ENCODE measurements at regions not wholly inside any gene's neighbourhood (a gene's known extent, or its start where the extent isn't known, plus 50 kb on each side); places are given as distances from the start of the nearest gene placed in this dataset.

- TF ChIP-seq, protein P1, sequence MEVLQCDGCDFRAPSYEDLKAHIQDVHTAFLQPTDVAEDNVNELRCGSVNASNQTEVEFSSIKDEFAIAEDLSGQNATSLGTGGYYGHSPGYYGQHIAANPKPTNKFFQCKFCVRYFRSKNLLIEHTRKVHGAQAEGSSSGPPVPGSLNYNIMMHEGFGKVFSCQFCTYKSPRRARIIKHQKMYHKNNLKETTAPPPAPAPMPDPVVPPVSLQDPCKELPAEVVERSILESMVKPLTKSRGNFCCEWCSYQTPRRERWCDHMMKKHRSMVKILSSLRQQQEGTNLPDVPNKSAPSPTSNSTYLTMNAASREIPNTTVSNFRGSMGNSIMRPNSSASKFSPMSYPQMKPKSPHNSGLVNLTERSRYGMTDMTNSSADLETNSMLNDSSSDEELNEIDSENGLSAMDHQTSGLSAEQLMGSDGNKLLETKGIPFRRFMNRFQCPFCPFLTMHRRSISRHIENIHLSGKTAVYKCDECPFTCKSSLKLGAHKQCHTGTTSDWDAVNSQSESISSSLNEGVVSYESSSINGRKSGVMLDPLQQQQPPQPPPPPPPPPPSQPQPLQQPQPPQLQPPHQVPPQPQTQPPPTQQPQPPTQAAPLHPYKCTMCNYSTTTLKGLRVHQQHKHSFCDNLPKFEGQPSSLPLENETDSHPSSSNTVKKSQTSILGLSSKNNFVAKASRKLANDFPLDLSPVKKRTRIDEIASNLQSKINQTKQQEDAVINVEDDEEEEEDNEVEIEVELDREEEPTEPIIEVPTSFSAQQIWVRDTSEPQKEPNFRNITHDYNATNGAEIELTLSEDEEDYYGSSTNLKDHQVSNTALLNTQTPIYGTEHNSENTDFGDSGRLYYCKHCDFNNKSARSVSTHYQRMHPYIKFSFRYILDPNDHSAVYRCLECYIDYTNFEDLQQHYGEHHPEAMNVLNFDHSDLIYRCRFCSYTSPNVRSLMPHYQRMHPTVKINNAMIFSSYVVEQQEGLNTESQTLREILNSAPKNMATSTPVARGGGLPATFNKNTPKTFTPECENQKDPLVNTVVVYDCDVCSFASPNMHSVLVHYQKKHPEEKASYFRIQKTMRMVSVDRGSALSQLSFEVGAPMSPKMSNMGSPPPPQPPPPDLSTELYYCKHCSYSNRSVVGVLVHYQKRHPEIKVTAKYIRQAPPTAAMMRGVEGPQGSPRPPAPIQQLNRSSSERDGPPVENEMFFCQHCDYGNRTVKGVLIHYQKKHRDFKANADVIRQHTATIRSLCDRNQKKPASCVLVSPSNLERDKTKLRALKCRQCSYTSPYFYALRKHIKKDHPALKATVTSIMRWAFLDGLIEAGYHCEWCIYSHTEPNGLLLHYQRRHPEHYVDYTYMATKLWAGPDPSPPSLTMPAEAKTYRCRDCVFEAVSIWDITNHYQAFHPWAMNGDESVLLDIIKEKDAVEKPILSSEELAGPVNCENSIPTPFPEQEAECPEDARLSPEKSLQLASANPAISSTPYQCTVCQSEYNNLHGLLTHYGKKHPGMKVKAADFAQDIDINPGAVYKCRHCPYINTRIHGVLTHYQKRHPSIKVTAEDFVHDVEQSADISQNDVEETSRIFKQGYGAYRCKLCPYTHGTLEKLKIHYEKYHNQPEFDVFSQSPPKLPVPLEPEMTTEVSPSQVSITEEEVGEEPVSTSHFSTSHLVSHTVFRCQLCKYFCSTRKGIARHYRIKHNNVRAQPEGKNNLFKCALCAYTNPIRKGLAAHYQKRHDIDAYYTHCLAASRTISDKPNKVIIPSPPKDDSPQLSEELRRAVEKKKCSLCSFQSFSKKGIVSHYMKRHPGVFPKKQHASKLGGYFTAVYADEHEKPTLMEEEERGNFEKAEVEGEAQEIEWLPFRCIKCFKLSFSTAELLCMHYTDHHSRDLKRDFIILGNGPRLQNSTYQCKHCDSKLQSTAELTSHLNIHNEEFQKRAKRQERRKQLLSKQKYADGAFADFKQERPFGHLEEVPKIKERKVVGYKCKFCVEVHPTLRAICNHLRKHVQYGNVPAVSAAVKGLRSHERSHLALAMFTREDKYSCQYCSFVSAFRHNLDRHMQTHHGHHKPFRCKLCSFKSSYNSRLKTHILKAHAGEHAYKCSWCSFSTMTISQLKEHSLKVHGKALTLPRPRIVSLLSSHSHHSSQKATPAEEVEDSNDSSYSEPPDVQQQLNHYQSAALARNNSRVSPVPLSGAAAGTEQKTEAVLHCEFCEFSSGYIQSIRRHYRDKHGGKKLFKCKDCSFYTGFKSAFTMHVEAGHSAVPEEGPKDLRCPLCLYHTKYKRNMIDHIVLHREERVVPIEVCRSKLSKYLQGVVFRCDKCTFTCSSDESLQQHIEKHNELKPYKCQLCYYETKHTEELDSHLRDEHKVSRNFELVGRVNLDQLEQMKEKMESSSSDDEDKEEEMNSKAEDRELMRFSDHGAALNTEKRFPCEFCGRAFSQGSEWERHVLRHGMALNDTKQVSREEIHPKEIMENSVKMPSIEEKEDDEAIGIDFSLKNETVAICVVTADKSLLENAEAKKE (CRISPR knock-in tag; IDR thresholded peaks at IDR 0.05), result no peak
- no peak for TF ChIP-seq EZH2phosphoT487 (IDR thresholded peaks at IDR 0.05; ENCODE audit: unreplicated experiment)
Measured at GRCh38 chr11:109814824-109815223, 278.4 kb upstream of the ZC3H12C start (continued).

DNA sequence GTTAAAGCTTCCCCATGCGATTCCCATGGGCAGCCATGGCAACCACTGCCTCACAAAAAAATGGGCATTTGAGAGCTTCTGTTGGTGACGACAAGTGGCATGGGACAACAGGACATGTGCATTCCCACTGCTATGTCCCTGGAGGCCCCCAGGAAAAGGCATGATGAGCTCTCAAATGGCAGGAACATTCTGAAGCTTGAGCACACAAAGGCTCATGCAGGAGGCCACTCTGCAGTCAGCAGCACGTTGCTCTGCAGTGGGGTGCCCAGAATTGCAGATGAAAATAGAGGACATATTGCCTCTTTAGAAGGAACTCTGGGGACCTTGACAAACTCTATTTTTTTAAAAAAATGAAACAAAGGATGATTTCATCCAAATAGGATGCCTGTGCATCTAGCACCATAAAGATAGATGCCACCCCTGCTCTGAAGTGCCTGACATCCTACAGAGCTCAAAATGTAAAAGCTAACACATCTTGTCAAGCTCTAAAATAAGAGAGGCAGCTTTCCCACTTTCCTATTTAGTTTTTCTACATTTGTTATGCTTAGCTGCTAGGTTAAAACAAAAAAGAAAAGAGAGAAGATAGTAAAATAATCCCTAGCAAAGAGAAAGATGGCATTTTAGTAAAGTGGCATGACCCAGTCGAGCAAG, 277.6 kb upstream of the ZC3H12C start:
- Histone ChIP-seq H3K79me2 (replicated peaks; ENCODE audit: insufficient read depth) (no peaks in the 10 kb centered on the region), H3F3A (replicated peaks; ENCODE audit: low read depth) (no peaks in the 10 kb centered on the region), H3K4me3 (no peak overlapping the region), H3K4me1 (ENCODE audit: insufficient read depth) (0 out of 2 replicates have a peak, but pooled peaks cover 2% of the 10 kb centered on the region), H3K27ac (ENCODE audit: low read depth) (no peak overlapping the region), H2AFZ (no peak overlapping the region), H3K36me3 (ENCODE audit: insufficient read depth) (no peaks in the 10 kb centered on the region), H3K4me2 (no peak overlapping the region), H3K27me3 (ENCODE audit: insufficient read depth) (no peaks in the 10 kb centered on the region), H3K9me2 (ENCODE audit: insufficient read depth) (no peaks in the 10 kb centered on the region; the same call in 1 of the 2 replicates), H4K20me1 (replicated peaks; ENCODE audit: insufficient read depth) (no peaks in the 10 kb centered on the region)
- no peaks in the 10 kb centered on the region for H3K27me3 Mint-ChIP-seq (ENCODE audit: insufficient read depth, low read depth, poor library complexity)
- DNase-seq (ENCODE audit: low spot score) (no peak), ATAC-seq (no peak)
- no peaks in the 10 kb centered on the region for H3K9me3 Mint-ChIP-seq
- H3K4me3 Mint-ChIP-seq, result no peak overlapping the region
- H3K4me1 Mint-ChIP-seq, result peaks cover 9% of the 10 kb centered on the region
- no peak overlapping the region for H3K27ac Mint-ChIP-seq
- H3K36me3 Mint-ChIP-seq (ENCODE audit: low read depth), result no peaks in the 10 kb centered on the region
- TF ChIP-seq, protein P2, sequence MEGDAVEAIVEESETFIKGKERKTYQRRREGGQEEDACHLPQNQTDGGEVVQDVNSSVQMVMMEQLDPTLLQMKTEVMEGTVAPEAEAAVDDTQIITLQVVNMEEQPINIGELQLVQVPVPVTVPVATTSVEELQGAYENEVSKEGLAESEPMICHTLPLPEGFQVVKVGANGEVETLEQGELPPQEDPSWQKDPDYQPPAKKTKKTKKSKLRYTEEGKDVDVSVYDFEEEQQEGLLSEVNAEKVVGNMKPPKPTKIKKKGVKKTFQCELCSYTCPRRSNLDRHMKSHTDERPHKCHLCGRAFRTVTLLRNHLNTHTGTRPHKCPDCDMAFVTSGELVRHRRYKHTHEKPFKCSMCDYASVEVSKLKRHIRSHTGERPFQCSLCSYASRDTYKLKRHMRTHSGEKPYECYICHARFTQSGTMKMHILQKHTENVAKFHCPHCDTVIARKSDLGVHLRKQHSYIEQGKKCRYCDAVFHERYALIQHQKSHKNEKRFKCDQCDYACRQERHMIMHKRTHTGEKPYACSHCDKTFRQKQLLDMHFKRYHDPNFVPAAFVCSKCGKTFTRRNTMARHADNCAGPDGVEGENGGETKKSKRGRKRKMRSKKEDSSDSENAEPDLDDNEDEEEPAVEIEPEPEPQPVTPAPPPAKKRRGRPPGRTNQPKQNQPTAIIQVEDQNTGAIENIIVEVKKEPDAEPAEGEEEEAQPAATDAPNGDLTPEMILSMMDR (conservative IDR thresholded peaks at IDR 0.05; ENCODE audit: low read depth in 2 of 2), result no peak
- TF ChIP-seq, protein P3, sequence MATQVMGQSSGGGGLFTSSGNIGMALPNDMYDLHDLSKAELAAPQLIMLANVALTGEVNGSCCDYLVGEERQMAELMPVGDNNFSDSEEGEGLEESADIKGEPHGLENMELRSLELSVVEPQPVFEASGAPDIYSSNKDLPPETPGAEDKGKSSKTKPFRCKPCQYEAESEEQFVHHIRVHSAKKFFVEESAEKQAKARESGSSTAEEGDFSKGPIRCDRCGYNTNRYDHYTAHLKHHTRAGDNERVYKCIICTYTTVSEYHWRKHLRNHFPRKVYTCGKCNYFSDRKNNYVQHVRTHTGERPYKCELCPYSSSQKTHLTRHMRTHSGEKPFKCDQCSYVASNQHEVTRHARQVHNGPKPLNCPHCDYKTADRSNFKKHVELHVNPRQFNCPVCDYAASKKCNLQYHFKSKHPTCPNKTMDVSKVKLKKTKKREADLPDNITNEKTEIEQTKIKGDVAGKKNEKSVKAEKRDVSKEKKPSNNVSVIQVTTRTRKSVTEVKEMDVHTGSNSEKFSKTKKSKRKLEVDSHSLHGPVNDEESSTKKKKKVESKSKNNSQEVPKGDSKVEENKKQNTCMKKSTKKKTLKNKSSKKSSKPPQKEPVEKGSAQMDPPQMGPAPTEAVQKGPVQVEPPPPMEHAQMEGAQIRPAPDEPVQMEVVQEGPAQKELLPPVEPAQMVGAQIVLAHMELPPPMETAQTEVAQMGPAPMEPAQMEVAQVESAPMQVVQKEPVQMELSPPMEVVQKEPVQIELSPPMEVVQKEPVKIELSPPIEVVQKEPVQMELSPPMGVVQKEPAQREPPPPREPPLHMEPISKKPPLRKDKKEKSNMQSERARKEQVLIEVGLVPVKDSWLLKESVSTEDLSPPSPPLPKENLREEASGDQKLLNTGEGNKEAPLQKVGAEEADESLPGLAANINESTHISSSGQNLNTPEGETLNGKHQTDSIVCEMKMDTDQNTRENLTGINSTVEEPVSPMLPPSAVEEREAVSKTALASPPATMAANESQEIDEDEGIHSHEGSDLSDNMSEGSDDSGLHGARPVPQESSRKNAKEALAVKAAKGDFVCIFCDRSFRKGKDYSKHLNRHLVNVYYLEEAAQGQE (IDR thresholded peaks at IDR 0.05; ENCODE audit: unreplicated experiment), result no peak
- TF ChIP-seq JUNB (IDR thresholded peaks at IDR 0.05; ENCODE audit: unreplicated experiment), result no peak
- no peak for TF ChIP-seq CREB1 (CRISPR knock-in tag; IDR thresholded peaks at IDR 0.05; ENCODE audit: low read depth)
- TF ChIP-seq ZNF331 (CRISPR knock-in tag; IDR thresholded peaks at IDR 0.05; ENCODE audit: low read depth), result no peak
